ENCODE measurements at regions not wholly inside any gene's neighbourhood (a gene's known extent, or its start where the extent isn't known, plus 50 kb on each side); places are given as distances from the start of the nearest gene placed in this dataset.
"Not testable (repeated sequence)": the region's sequence is repeated elsewhere in the genome, so short reads cannot be mapped to it uniquely, and the experiment has no call there.

GRCh38 chr2:89152501-89152900 lies 461.0 kb downstream of the RPIA start:
- H3K4me2 ChIP-seq (ENCODE audit: low read length); H3K27me3 ChIP-seq (ENCODE audit: insufficient read depth, low read length, poor library complexity); H3K9ac ChIP-seq (ENCODE audit: low read length); H3K4ac ChIP-seq (ENCODE audit: low read depth, low read length); H4K5ac ChIP-seq (ENCODE audit: low read length); H2AK5ac ChIP-seq (ENCODE audit: low read length); H3K36me3 ChIP-seq (ENCODE audit: control insufficient read depth, insufficient read depth, low read length); DNase-seq; H2BK15ac ChIP-seq (replicated peaks; ENCODE audit: low read depth); H3K27ac ChIP-seq (ENCODE audit: low read depth, low read length); H3K79me1 ChIP-seq (ENCODE audit: low read length); H3K56ac ChIP-seq (ENCODE audit: low read length); H3K4me3 ChIP-seq (ENCODE audit: low read length); H2BK120ac ChIP-seq (ENCODE audit: low read depth, low read length); H3K79me2 ChIP-seq (ENCODE audit: control insufficient read depth, insufficient read depth, low read length); H3K18ac ChIP-seq (ENCODE audit: low read length); H2BK5ac ChIP-seq (ENCODE audit: low read length); H4K8ac ChIP-seq (ENCODE audit: low read depth, low read length); H3K23ac ChIP-seq (ENCODE audit: low read length); H3K4me1 ChIP-seq (ENCODE audit: control insufficient read depth, low read depth, low read length): not testable (repeated sequence)

GRCh38 chr2:89153210-89153609 lies 461.7 kb downstream of the RPIA start:
- H3K4ac ChIP-seq (ENCODE audit: low read depth, low read length); H3K4me3 ChIP-seq (ENCODE audit: low read length); H2BK120ac ChIP-seq (ENCODE audit: low read depth, low read length); DNase-seq; H3K4me1 ChIP-seq (ENCODE audit: control insufficient read depth, low read depth, low read length); H3K79me1 ChIP-seq (ENCODE audit: low read length); H4K5ac ChIP-seq (ENCODE audit: low read length); H3K36me3 ChIP-seq (ENCODE audit: control insufficient read depth, insufficient read depth, low read length); H3K79me2 ChIP-seq (ENCODE audit: control insufficient read depth, insufficient read depth, low read length); H3K56ac ChIP-seq (ENCODE audit: low read length); H3K18ac ChIP-seq (ENCODE audit: low read length); H3K23ac ChIP-seq (ENCODE audit: low read length); H3K9ac ChIP-seq (ENCODE audit: low read length); H3K27me3 ChIP-seq (ENCODE audit: insufficient read depth, low read length, poor library complexity); H3K27ac ChIP-seq (ENCODE audit: low read depth, low read length); H2AK5ac ChIP-seq (ENCODE audit: low read length); H2BK15ac ChIP-seq (replicated peaks; ENCODE audit: low read depth); H4K8ac ChIP-seq (ENCODE audit: low read depth, low read length); H3K4me2 ChIP-seq (ENCODE audit: low read length); H2BK5ac ChIP-seq (ENCODE audit: low read length): not testable (repeated sequence)
- no CpG with 5 or more reads among the region's 2 CpGs for WGBS (ENCODE audit: extremely low coverage, insufficient coverage, low lambda C conversion rate)

- DNase-seq; H4K5ac ChIP-seq (ENCODE audit: low read length); H3K36me3 ChIP-seq (ENCODE audit: control insufficient read depth, insufficient read depth, low read length); H3K4me2 ChIP-seq (ENCODE audit: low read length); H2AK5ac ChIP-seq (ENCODE audit: low read length); H3K79me2 ChIP-seq (ENCODE audit: control insufficient read depth, insufficient read depth, low read length); H3K27me3 ChIP-seq (ENCODE audit: insufficient read depth, low read length, poor library complexity); H2BK5ac ChIP-seq (ENCODE audit: low read length); H2BK15ac ChIP-seq (replicated peaks; ENCODE audit: low read depth); H3K4ac ChIP-seq (ENCODE audit: low read depth, low read length); H3K18ac ChIP-seq (ENCODE audit: low read length); H3K4me3 ChIP-seq (ENCODE audit: low read length); H3K27ac ChIP-seq (ENCODE audit: low read depth, low read length); H4K8ac ChIP-seq (ENCODE audit: low read depth, low read length); H3K4me1 ChIP-seq (ENCODE audit: control insufficient read depth, low read depth, low read length); H3K56ac ChIP-seq (ENCODE audit: low read length); H3K23ac ChIP-seq (ENCODE audit: low read length); H3K9ac ChIP-seq (ENCODE audit: low read length); H2BK120ac ChIP-seq (ENCODE audit: low read depth, low read length); H3K79me1 ChIP-seq (ENCODE audit: low read length): not testable (repeated sequence)
- no CpG with 5 or more reads among the region's 2 CpGs for WGBS (ENCODE audit: extremely low coverage, insufficient coverage, low lambda C conversion rate)
These were observed 462.8 kb downstream of the RPIA start for GRCh38 chr2:89154247-89154682.

- H3K4ac ChIP-seq (ENCODE audit: low read depth, low read length); H3K18ac ChIP-seq (ENCODE audit: low read length); H3K4me3 ChIP-seq (ENCODE audit: low read length); H2BK120ac ChIP-seq (ENCODE audit: low read depth, low read length); DNase-seq; H3K27me3 ChIP-seq (ENCODE audit: insufficient read depth, low read length, poor library complexity); H2BK15ac ChIP-seq (replicated peaks; ENCODE audit: low read depth); H3K27ac ChIP-seq (ENCODE audit: low read depth, low read length); H3K4me1 ChIP-seq (ENCODE audit: control insufficient read depth, low read depth, low read length); H3K9ac ChIP-seq (ENCODE audit: low read length); H4K5ac ChIP-seq (ENCODE audit: low read length); H3K79me2 ChIP-seq (ENCODE audit: control insufficient read depth, insufficient read depth, low read length); H2AK5ac ChIP-seq (ENCODE audit: low read length); H3K36me3 ChIP-seq (ENCODE audit: control insufficient read depth, insufficient read depth, low read length); H4K8ac ChIP-seq (ENCODE audit: low read depth, low read length); H3K4me2 ChIP-seq (ENCODE audit: low read length); H2BK5ac ChIP-seq (ENCODE audit: low read length); H3K56ac ChIP-seq (ENCODE audit: low read length); H3K23ac ChIP-seq (ENCODE audit: low read length); H3K79me1 ChIP-seq (ENCODE audit: low read length): not testable (repeated sequence)
- WGBS (ENCODE audit: extremely low coverage, insufficient coverage, low lambda C conversion rate): no CpG with 5 or more reads among the region's 9 CpGs
These were observed 468.8 kb downstream of the RPIA start for GRCh38 chr2:89160306-89160705.

- H2BK120ac ChIP-seq (ENCODE audit: low read depth, low read length); H2BK15ac ChIP-seq (replicated peaks; ENCODE audit: low read depth); H3K4ac ChIP-seq (ENCODE audit: low read depth, low read length); H3K27me3 ChIP-seq (ENCODE audit: insufficient read depth, low read length, poor library complexity); H3K4me3 ChIP-seq (ENCODE audit: low read length); H3K79me1 ChIP-seq (ENCODE audit: low read length); H4K8ac ChIP-seq (ENCODE audit: low read depth, low read length); DNase-seq; H3K4me2 ChIP-seq (ENCODE audit: low read length); H3K18ac ChIP-seq (ENCODE audit: low read length); H3K56ac ChIP-seq (ENCODE audit: low read length); H3K23ac ChIP-seq (ENCODE audit: low read length); H3K9ac ChIP-seq (ENCODE audit: low read length); H2BK5ac ChIP-seq (ENCODE audit: low read length); H3K27ac ChIP-seq (ENCODE audit: low read depth, low read length); H3K79me2 ChIP-seq (ENCODE audit: control insufficient read depth, insufficient read depth, low read length); H3K36me3 ChIP-seq (ENCODE audit: control insufficient read depth, insufficient read depth, low read length); H4K5ac ChIP-seq (ENCODE audit: low read length); H3K4me1 ChIP-seq (ENCODE audit: control insufficient read depth, low read depth, low read length); H2AK5ac ChIP-seq (ENCODE audit: low read length): not testable (repeated sequence)
- no CpG with 5 or more reads among the region's 2 CpGs for WGBS (ENCODE audit: extremely low coverage, insufficient coverage, low lambda C conversion rate)
These were observed 470.2 kb downstream of the RPIA start for GRCh38 chr2:89161626-89162025.

GRCh38 chr2:89170506-89171173 lies 479.2 kb downstream of the RPIA start:
- H3K4me2 ChIP-seq (ENCODE audit: low read length); DNase-seq; H3K36me3 ChIP-seq (ENCODE audit: control insufficient read depth, insufficient read depth, low read length); H3K27me3 ChIP-seq (ENCODE audit: insufficient read depth, low read length, poor library complexity); H3K79me1 ChIP-seq (ENCODE audit: low read length); H3K18ac ChIP-seq (ENCODE audit: low read length); H3K56ac ChIP-seq (ENCODE audit: low read length); H3K79me2 ChIP-seq (ENCODE audit: control insufficient read depth, insufficient read depth, low read length); H3K4ac ChIP-seq (ENCODE audit: low read depth, low read length); H2AK5ac ChIP-seq (ENCODE audit: low read length); H3K9ac ChIP-seq (ENCODE audit: low read length); H3K4me3 ChIP-seq (ENCODE audit: low read length); H4K5ac ChIP-seq (ENCODE audit: low read length); H2BK120ac ChIP-seq (ENCODE audit: low read depth, low read length); H3K23ac ChIP-seq (ENCODE audit: low read length); H2BK15ac ChIP-seq (replicated peaks; ENCODE audit: low read depth); H3K27ac ChIP-seq (ENCODE audit: low read depth, low read length); H4K8ac ChIP-seq (ENCODE audit: low read depth, low read length); H3K4me1 ChIP-seq (ENCODE audit: control insufficient read depth, low read depth, low read length); H2BK5ac ChIP-seq (ENCODE audit: low read length): not testable (repeated sequence)
- no CpG with 5 or more reads among the region's 4 CpGs for WGBS (ENCODE audit: extremely low coverage, insufficient coverage, low lambda C conversion rate)

Measured in mesendoderm (in vitro differentiated cells).